ENCODE measurements at regions not wholly inside any gene's neighbourhood (a gene's known extent, or its start where the extent isn't known, plus 50 kb on each side); places are given as distances from the start of the nearest gene placed in this dataset.

DNA sequence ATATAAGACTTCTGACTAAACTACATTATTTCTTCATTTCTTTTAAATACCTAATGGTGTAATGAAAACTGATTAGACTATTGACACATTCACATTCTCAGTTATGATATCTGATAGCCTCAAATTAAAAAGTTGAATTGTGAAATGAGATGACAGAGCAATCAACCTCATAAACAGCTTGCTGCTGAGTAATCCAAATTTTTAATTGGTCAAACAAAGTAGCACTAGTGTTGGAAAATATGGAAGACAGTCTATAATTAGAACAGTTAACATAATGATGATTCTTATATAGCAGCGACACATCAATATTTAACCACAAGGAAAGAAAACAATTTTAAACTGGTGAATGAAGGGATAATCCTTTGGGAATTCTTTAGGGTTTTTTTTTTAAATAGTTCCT lies 91.9 kb upstream of the LRP1B start:
- no peak overlapping the region for H3K4me3 Mint-ChIP-seq (ENCODE audit: unreplicated experiment)
- H3K27me3 Mint-ChIP-seq (ENCODE audit: insufficient read depth, unreplicated experiment): no peaks in the 10 kb centered on the region
- peaks cover 22% of the 10 kb centered on the region for H3K4me1 Mint-ChIP-seq (ENCODE audit: insufficient read depth, unreplicated experiment)
- peak overlapping the region; percentile 37 for H3K27ac Mint-ChIP-seq (ENCODE audit: low read depth, unreplicated experiment)
- no TSS peak for BruUV-seq (replicated peaks)
- POLR2A ChIA-PET: no interaction called here
- no peak for TF ChIP-seq CTCF (IDR thresholded peaks at IDR 0.05; ENCODE audit: unreplicated experiment)
- no peak for DNase-seq (ENCODE audit: unreplicated experiment)
- CTCF ChIA-PET: no interaction called here
- intact Hi-C loops (cut with micrococcal nuclease): no loop called here
- no peaks in the 10 kb centered on the region for H3K9me3 Mint-ChIP-seq (ENCODE audit: unreplicated experiment)
- H3K36me3 Mint-ChIP-seq (ENCODE audit: insufficient read depth, unreplicated experiment): no peaks in the 10 kb centered on the region

- POLR2A ChIA-PET: interaction anchor here (0.6 kb wide), 1 partner anchor 1220 kb away, joined by 3 read pairs; no protein-coding TSS in a partner anchor
- peak overlapping the region; percentile 83 for H3K27ac Mint-ChIP-seq (ENCODE audit: low read depth, unreplicated experiment)
- no TSS peak for BruUV-seq (replicated peaks)
- no peak for TF ChIP-seq CTCF (IDR thresholded peaks at IDR 0.05; ENCODE audit: unreplicated experiment)
- peaks cover 25% of the 10 kb centered on the region for H3K4me1 Mint-ChIP-seq (ENCODE audit: insufficient read depth, unreplicated experiment)
- H3K27me3 Mint-ChIP-seq (ENCODE audit: insufficient read depth, unreplicated experiment): no peaks in the 10 kb centered on the region
- H3K4me3 Mint-ChIP-seq (ENCODE audit: unreplicated experiment): no peak overlapping the region
- CTCF ChIA-PET: no interaction called here
- no peaks in the 10 kb centered on the region for H3K36me3 Mint-ChIP-seq (ENCODE audit: insufficient read depth, unreplicated experiment)
- intact Hi-C loops (cut with micrococcal nuclease): no loop called here
- peak; percentile 19 for DNase-seq (ENCODE audit: unreplicated experiment)
- H3K9me3 Mint-ChIP-seq (ENCODE audit: unreplicated experiment): peaks cover 10% of the 10 kb centered on the region
Measured at GRCh38 chr2:142220901-142221300, 90.1 kb upstream of the LRP1B start.

GRCh38 chr2:142220239-142220638 lies 89.4 kb upstream of the LRP1B start:
- peak overlapping the region; percentile 83 for H3K27ac Mint-ChIP-seq (ENCODE audit: low read depth, unreplicated experiment)
- no TSS peak for BruUV-seq (replicated peaks)
- peaks cover 10% of the 10 kb centered on the region for H3K9me3 Mint-ChIP-seq (ENCODE audit: unreplicated experiment)
- peaks cover 25% of the 10 kb centered on the region for H3K4me1 Mint-ChIP-seq (ENCODE audit: insufficient read depth, unreplicated experiment)
- POLR2A ChIA-PET: no interaction called here
- no peaks in the 10 kb centered on the region for H3K27me3 Mint-ChIP-seq (ENCODE audit: insufficient read depth, unreplicated experiment)
- DNase-seq (ENCODE audit: unreplicated experiment): no peak
- CTCF ChIA-PET: interaction anchor here (0.6 kb wide), 1 partner anchor 389 kb away, joined by 5 read pairs; no protein-coding TSS in a partner anchor
- H3K4me3 Mint-ChIP-seq (ENCODE audit: unreplicated experiment): no peak overlapping the region
- no peak for TF ChIP-seq CTCF (IDR thresholded peaks at IDR 0.05; ENCODE audit: unreplicated experiment)
- intact Hi-C loops (cut with micrococcal nuclease): no loop called here
- H3K36me3 Mint-ChIP-seq (ENCODE audit: insufficient read depth, unreplicated experiment): no peaks in the 10 kb centered on the region

- intact Hi-C loops (cut with micrococcal nuclease): no loop called here
- CTCF ChIA-PET: interaction anchor here (0.6 kb wide), 1 partner anchor 122 kb away, joined by 4 read pairs; no protein-coding TSS in a partner anchor
- H3K9me3 Mint-ChIP-seq (ENCODE audit: unreplicated experiment): peaks cover 10% of the 10 kb centered on the region
- H3K27ac Mint-ChIP-seq (ENCODE audit: low read depth, unreplicated experiment): peak overlapping the region; percentile 83
- peaks cover 25% of the 10 kb centered on the region for H3K4me1 Mint-ChIP-seq (ENCODE audit: insufficient read depth, unreplicated experiment)
- BruUV-seq (replicated peaks): no TSS peak
- H3K4me3 Mint-ChIP-seq (ENCODE audit: unreplicated experiment): no peak overlapping the region
- no peaks in the 10 kb centered on the region for H3K36me3 Mint-ChIP-seq (ENCODE audit: insufficient read depth, unreplicated experiment)
- H3K27me3 Mint-ChIP-seq (ENCODE audit: insufficient read depth, unreplicated experiment): no peaks in the 10 kb centered on the region
- POLR2A ChIA-PET: no interaction called here
- DNase-seq (ENCODE audit: unreplicated experiment): no peak
- no peak for TF ChIP-seq CTCF (IDR thresholded peaks at IDR 0.05; ENCODE audit: unreplicated experiment)
Measured at GRCh38 chr2:142218471-142218870, 87.7 kb upstream of the LRP1B start.

All from MCF 10A (cell line).